LHCN-M2 (cell line): ENCODE measurements at regions not wholly inside any gene's neighbourhood (a gene's known extent, or its start where the extent isn't known, plus 50 kb on each side); places are given as distances from the start of the nearest gene placed in this dataset.
A peak's percentile ranks its signal among the peaks of the same experiment; 100 is the strongest.
"Not testable (repeated sequence)": the region's sequence is repeated elsewhere in the genome, so short reads cannot be mapped to it uniquely, and the experiment has no call there.

Experiments used
- DNase-seq: peaks from one replicate; pipeline ENCODE4 v3.0.0-alpha.2; 2012; ENCODE audit warnings: low read depth

GRCh38 chr14:48598458-48598857, 923.1 kb upstream of the MDGA2 start:
- no peak for DNase-seq

GRCh38 chr14:48586099-48586498, 910.7 kb upstream of the MDGA2 start:
- no peak for DNase-seq

GRCh38 chr14:48584031-48584430, 908.6 kb upstream of the MDGA2 start:
- DNase-seq: no peak

GRCh38 chr14:48582938-48583337, 907.5 kb upstream of the MDGA2 start:
- no peak for DNase-seq

GRCh38 chr14:48580692-48581091, 905.3 kb upstream of the MDGA2 start:
- no peak for DNase-seq

- no peak for DNase-seq
These were observed 900.4 kb upstream of the MDGA2 start for GRCh38 chr14:48575772-48576171.

- no peak for DNase-seq
These were observed 893.3 kb upstream of the MDGA2 start for GRCh38 chr14:48568688-48569087.

- DNase-seq: no peak
These were observed 892.8 kb upstream of the MDGA2 start for GRCh38 chr14:48568252-48568651.

- peak; percentile 1 for DNase-seq
These were observed 888.1 kb upstream of the MDGA2 start for GRCh38 chr14:48563489-48563888.

- DNase-seq: not testable (repeated sequence)
These were observed 886.0 kb upstream of the MDGA2 start for GRCh38 chr14:48561438-48561837.

GRCh38 chr14:48560421-48560820, 885.0 kb upstream of the MDGA2 start:
- DNase-seq: no peak

- no peak for DNase-seq
These were observed 878.0 kb upstream of the MDGA2 start for GRCh38 chr14:48553443-48553842.

- no peak for DNase-seq
These were observed 871.6 kb upstream of the MDGA2 start for GRCh38 chr14:48546996-48547395.

GRCh38 chr14:48537600-48537999, 862.2 kb upstream of the MDGA2 start:
- DNase-seq: no peak

- DNase-seq: no peak
These were observed 860.9 kb upstream of the MDGA2 start for GRCh38 chr14:48536318-48536717.

- no peak for DNase-seq
These were observed 852.4 kb upstream of the MDGA2 start for GRCh38 chr14:48527832-48528231.

GRCh38 chr14:48526307-48526706, 850.9 kb upstream of the MDGA2 start:
- DNase-seq: no peak

- no peak for DNase-seq
These were observed 829.5 kb upstream of the MDGA2 start for GRCh38 chr14:48504921-48505320.

GRCh38 chr14:48490756-48491155, 815.4 kb upstream of the MDGA2 start:
- no peak for DNase-seq

- no peak for DNase-seq
These were observed 798.5 kb upstream of the MDGA2 start for GRCh38 chr14:48473944-48474343.

GRCh38 chr14:48456051-48456450, 780.6 kb upstream of the MDGA2 start:
- DNase-seq: no peak

GRCh38 chr14:48454887-48455286, 779.5 kb upstream of the MDGA2 start:
- DNase-seq: no peak

- DNase-seq: no peak
These were observed 777.1 kb upstream of the MDGA2 start for GRCh38 chr14:48452437-48452995.

GRCh38 chr14:48435221-48435620, 759.8 kb upstream of the MDGA2 start:
- DNase-seq: no peak
